KG1 (cell line): ENCODE measurements at regions not wholly inside any gene's neighbourhood (a gene's known extent, or its start where the extent isn't known, plus 50 kb on each side); places are given as distances from the start of the nearest gene placed in this dataset.
"Not testable (repeated sequence)": the region's sequence is repeated elsewhere in the genome, so short reads cannot be mapped to it uniquely, and the experiment has no call there.

Source experiments
- DNase-seq: peaks from one replicate; lab custom pipeline; 2025; lab: John Stamatoyannopoulos, UW

DNA sequence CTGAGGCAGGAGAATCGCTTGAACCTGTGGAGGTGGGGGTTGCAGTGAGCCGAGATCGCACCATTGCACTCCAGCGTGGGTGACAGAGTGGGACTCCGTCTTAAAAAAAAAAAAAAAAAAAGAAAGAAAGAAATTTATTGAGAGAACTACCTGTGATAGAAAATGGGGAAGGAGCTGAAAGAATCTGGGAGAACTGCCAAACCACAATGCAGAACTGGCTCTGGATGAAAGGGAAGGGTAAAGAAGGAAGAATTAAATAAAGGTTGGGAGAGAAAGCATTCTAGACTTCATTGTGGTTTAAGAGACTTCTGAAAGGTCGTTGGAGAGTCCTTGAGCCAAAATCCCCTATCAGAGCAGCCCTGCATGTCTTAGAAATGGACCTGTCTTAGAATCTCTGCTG, 567.9 kb upstream of the HTR2C start:
- DNase-seq = no peak

DNA sequence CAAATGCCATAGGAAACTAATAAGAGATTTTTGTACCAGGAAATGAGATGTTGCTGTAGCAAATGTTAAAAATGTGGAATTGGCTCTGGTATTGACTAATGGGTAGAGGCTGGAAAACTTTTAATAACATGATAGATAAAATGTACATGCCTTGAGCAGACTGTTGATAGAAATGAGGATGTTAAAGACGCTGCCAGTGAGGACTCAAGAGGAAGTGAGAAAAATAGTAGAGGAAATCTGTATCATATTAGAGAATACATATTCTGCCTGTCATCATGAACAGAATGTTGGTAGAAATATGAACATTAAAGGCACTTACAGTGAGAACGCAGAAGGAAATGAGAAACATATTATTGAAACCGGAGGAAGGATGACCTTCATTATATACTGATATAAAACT, 577.2 kb upstream of the HTR2C start:
- no peak for DNase-seq

DNA sequence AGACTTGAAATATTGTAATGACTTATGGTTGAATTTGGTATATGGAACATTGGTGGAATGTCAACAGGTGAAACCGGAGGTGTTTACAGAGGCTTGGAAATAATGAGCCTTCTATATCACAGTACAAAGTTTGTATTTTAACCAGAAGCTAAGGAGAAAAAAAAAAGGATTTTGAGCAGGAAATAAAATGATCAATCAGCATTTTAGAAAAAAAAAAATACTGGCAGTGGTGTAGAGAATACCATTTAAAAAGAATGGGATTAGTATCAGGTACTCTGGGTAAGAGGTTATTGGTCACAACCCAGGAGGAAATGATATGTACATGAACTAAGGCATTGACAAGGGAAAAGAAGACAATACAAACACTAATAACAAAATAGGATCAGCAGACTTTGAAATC, 587.1 kb upstream of the HTR2C start:
- no peak for DNase-seq

DNA sequence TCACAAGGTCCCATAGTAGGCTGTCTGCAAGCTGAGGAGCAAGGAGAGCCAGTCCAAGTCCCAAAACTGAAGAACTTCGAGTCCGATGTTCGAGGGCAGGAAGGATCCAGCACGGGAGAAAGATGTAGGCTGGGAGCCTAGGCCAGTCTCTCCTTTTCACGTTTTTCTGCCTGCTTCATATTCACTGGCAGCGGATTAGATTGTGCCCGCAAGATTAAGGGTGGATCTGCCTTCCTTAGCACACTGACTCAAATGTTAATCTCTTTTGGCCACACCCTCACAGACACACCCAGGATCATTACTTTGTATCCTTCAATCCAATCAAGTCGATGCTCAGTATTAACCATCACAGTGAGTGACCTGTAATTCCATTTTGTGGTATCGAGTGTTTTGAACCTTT, 592.2 kb upstream of the HTR2C start:
- DNase-seq = not testable (repeated sequence)

DNA sequence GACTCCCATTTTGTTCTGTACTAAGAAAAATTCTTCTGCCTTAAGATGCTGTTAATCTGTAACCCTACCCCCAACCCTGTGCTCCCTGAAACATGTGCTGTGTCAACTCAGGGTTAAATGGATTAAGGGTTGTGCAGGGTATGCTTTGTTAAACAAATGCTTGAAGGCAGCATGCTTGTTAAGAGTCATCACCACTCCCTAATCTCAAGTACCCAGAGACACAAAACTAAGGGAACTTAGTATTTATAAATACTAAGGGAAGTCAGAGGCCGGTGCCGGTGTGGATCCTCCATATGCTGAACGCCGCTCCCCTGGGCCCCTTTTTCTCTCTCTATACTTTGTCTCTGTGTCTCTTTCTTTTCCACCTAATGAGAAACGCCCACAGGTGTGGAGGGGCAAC, 593.2 kb upstream of the HTR2C start:
- not testable (repeated sequence) for DNase-seq

DNA sequence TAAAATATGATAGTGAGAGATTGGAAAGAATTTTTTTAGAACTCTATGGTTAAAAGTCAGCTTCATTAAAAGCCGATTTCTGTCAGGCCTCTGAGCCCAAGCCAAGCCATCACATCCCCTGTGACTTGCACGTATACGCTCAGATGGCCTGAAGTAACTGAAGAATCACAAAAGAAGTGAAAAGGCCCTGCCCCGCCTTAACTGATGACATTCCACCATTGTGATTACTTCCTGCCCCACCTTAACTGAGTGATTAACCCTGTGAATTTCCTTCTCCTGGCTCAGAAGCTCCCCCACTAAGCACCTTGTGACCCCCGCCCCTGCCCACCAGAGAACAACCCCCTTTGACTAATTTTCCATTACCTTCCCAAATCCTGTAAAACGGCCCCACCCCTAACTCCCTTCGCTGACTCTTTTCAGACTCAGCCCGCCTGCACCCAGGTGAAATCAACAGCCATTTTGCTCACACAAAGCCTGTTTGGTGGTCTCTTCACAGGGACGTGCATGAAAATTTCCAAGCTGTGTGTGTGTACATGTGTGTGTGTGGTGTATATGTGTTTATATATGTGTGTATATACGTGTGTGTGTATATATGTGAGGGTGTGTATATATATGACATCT, 595.5 kb upstream of the HTR2C start:
- DNase-seq = not testable (repeated sequence)

DNA sequence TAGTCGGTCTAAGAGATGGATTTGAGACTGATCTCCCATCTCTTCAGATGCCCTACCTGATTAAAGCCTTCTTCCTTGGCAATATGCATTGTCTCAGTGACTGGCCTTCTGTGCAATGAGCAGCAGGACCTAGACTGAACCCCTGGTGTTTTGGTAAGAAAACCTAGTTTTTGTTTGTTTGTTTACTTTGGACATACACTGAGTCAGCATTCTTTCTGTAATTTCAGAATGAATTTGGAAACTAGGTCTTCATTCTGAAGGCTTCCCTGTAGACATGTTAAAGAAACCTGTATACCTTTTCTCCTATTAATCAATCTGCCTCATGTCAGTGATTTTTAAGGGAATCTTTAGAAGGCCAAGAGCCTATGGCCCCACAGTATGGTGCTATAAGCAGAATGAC, 597.5 kb upstream of the HTR2C start:
- DNase-seq = no peak

DNA sequence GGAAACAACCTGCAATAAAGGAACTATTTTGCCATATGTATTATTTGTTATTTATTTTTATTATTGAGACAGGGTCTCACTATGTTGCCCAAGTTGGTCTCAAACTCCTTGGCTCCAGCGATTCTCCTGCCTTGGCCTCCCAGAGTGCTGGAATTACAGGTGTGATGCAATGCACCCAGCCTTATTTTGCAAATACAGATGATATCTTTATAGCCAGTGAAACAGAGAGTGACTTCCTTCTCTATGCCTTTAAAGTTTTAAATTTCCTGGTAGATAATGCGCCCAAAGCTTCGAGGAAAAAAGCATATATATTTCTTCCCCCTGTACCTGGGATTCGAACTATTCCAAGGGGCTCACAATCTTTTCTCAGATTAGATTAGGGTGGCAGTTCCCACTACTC, 601.1 kb upstream of the HTR2C start:
- no peak for DNase-seq

DNA sequence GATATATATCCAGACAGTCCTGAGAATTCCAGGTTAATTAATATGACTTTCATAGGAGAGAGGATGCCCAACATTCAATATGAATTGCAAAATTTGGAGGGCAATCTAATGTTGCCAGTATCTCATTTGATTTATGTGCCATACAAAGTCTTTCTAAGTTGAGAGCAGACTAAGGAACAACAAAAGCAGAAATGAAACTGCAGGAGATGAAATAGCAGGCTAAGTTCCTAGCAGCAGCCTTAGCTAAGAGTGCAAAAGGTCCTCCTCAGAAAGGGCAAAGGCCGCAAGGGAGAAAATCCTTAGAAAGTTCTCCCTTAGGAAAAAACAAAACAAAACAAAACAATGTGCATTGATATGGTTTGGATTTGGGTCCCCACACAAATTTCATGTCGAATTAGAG, 602.9 kb upstream of the HTR2C start:
- no peak for DNase-seq

DNA sequence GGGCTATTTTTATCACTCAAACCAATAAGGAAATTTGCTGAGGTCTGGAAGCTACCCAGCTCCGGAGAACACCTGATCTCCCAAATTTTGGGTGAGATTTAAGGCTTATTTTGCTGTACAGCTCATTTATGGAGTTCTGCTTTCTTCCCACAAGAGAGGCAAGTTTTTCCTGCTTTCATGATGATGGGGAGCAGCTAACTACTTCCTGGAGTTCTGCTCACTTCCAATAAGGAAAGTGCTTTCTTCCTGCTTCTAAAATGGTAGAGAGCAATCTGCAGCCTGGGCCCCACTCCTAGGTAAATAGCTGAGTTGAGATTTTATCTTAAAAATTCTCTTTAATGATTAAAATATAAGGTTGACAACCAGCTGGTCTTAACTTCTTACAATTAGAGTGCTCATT, 606.0 kb upstream of the HTR2C start:
- DNase-seq = no peak

DNA sequence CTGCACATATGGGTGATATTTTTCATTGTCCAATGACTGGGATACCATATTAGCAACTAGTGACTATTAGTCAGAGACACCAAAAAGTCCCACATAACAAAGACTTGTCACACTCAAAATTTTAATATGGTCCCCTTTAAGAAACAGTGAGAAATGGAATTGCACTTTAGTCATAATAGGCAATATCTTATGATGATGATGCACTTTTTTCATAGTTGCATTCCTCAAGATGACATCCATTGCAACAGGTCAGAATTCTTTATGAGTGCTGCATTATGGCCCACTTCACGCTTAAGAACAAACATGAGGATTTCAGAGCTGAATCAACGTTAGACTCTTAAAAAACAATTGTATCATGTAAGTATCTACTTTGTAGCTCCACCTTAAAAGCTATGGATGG, 608.4 kb upstream of the HTR2C start:
- no peak for DNase-seq

DNA sequence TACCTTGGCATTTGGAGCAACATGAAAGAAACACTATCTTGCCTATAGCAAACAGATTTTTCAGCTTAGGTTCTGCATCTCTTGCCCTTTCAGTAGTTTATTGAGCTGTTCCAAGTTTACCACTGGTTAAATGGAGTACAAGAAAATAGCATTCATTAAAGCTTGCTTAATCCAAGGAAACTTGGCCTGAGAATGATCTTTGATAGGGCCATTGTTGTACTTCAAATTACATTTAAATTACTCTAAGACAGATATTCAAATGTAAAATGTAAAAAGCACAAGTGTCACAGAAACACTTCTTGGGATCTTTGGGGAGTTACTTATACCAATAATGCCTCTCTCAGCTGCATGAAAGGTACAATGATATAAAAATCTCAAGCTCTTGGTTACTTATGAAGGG, 609.0 kb upstream of the HTR2C start:
- no peak for DNase-seq

DNA sequence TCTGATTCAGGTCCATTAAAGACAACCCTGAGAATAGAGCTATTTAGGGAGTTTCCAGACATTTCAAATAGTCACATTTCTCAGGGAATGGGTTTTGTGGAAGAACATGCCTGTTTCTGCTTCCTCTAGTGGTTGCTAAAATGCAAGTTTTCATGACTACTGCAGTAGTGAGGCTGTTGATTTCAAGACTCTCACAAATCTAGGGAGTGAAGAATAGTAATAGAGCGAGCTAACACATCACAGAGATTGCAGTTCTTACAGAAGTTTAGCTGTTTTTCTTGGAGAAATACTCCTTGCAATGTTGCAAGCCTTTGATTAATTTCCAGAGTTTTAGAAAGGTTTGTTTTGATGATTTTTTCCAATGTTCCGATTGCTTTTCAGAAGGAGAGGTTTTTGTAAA, 610.2 kb upstream of the HTR2C start:
- DNase-seq = no peak

DNA sequence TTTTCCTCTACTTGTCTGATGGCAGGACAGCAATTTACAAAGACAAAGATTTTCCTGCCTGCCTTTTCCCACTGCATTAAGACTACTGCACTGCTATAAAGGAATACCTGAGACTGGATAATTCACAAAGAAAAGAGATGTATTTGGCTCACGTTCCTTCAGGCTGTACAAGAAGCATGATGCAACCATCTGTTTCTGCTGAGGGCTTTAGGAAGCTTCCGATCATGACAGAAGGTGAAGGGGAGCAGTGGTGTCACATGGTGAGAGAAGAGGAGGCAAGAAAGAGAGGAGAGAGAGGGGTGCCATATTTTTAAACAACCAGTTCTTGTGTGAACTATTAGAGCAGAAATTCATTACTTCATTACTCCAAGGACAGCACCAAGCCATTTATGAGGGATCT, 617.1 kb upstream of the HTR2C start:
- no peak for DNase-seq

DNA sequence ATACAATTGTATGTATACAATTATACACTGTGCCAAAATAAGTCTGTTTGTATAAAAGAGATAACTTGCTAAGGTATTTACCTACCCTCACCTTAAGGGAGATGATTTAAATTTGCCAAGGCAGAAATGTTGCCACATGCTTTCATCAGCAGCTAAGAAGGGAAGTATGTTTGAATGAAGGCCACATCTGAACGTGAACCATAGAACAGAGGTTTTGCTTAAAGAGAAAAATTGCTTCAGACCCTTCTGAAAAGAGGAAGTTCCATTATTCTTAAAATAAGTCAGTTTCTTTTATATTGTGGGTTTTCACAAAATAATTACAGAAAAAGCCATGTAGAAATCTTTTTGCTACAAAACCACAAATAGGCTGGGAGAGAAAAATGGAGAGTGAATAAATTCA, 621.5 kb upstream of the HTR2C start:
- no peak for DNase-seq

DNA sequence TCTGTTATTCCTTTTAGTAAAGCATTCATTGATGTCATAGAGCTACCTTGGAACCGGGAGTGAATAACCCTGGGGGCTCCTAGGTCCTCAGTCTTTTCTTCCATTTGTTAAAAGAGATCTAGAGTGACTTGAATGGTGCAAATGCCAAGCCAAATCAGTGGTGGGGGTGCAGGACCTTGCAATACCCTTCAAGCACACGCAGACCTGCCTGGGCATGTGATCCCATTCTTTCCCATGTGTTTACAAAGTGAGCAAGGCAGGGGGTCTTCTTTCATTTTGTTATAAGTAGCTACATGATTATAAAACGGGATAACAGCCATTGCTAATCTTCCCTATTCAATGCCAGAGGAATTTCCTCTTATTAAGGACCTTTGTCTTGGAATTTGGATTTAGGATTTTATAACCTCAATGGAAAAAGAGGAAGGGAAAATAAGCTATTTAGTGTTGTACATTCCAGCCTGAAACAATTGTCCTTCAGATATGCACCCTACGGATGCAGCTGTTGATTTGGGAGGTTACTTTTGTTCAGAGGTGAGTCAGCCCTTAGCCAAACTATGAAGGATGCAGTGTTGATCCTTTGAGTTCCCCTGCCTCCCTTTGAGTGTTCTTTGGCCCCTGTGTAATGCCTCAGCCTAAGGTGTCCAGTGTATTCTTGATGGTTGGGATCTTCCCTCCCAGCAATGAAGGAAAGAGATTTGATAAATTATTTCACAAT, 623.8 kb upstream of the HTR2C start:
- no peak for DNase-seq

DNA sequence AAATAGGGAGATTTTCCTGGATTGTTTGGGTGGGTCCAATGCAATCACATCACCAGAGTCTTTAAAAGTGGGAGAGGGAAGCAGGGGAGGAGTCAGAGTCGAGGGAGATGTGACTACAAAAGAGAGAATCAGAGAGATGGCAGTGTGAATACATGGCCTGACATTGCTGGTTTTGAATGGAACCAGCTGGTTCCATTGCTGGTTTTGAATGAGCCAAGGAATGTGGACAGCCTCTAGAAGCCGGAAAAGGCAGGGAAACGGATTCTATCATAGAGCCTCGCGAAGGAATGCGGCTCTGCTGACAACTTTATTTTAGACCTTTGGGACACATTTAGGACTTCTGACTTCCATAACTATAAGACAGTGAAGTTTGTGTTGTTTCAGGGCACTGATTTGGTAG, 627.0 kb upstream of the HTR2C start:
- DNase-seq = no peak

DNA sequence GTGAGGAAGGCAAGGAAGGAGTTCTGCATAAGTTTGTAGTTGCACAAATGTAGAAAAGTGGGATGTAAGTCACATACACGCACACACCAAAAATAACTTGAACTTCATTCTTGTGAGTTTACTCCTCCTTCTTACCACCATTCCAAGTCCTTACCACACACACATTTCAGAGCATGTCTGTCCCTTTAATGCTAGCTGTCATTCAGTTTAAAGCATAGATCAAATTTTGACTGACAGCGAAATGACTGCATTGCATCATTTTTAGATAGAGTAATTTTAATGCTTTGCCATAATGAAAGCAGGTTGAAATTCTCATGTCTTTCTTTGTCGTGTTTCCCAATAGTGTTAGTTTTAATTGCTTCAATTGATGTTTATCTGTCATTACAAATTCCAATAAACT, 629.6 kb upstream of the HTR2C start:
- DNase-seq = no peak

DNA sequence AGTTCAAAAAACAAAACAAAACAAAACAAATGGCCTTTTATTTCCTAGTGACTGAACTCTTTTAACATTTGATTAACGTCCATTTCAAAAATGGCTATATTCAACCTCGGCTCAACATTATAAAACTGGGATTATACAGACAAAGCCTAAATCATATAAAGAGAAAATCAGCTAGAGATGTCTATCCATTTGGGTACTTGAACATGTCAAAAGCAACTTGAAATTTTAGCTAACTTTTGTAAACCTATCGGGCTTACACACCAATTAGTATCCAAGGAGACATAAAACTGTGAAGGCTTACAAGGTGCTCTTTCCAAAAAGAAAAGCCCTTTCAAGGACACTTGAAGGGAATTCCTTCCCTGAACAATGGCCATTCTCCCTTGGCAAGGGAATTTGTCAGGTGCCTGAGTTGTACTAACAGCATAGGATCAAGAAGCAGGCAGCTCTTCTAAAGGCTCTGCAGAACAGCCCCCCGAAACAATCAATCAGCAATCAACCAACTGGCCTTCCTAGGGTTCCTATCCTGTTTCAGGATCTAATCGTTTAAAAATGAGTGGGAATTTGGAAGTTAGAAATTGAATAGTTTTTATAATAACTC, 633.7 kb upstream of the HTR2C start:
- DNase-seq = no peak

DNA sequence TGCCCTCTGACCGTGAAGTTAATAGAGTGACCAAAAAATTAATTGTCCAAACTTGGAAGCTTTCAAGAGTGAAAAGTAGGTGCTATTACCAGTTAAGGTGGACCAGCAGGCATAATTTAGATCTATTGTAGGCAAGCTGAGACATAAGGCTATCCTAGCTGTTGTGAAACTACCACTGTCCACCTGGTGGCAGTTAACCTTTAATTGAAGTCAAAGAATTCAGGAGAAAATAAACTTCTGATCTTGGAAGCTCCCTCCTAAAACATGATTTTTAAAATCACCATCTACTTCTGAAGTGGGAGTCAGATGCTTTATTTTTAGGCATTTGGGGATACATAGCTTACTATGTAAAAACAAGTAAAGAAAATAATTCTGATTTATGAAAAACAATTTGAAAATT, 636.3 kb upstream of the HTR2C start:
- no peak for DNase-seq

DNA sequence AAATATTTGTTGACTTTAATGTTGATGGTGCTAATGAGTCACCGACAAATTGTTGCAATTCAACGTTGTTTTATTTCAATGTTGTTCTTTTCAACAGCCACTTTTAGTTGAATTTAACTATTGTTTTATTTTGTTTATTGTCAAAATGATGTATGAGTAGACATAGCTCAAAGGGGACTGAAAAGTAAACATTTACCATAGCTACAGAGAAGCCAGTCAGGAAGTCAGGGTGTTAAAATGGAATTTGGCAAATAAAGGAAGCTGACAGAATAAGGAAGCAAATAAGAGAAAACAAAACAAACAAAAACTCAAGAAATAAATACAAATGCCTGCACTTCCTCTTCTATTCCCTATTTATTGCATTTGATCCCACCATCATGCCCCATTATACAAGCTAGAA, 648.4 kb upstream of the HTR2C start:
- DNase-seq = no peak

DNA sequence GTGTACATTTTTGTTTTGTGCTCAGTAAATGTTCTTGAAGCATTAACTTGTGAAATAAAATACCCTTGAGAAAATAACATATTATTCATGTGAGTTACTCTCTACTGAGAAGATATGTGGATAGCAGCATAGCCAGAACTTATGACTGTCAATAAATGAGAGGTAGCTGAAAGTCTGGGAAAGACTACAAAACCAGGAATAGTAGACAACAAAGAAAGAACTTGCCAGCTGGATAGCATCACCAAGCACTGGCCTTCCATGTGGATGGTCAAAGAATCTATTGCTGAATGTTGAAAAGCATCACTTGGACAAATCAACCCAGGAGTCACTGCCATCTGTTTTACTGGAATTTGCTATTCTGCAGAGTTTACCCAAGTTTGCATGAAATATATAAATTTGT, 650.0 kb upstream of the HTR2C start:
- DNase-seq = no peak

DNA sequence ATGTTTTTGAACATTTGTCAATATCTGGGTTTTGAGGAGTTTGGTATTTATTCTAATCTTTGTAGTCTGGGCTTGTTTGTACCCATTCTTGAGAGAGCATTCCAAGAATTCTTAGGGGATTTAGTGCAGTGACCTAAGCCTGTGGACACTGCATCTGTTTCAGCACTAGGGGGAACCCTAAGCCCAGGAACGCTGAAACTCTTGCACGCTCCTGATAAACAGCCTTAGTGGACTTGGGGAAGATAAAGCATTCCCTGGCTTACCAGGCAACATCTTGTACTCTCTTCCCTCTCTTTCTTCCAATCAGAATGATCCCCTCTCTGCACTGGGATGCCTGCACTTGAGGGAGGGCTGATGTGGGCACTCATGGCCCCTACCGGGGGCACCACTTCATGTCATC, 654.9 kb upstream of the HTR2C start:
- DNase-seq = no peak

DNA sequence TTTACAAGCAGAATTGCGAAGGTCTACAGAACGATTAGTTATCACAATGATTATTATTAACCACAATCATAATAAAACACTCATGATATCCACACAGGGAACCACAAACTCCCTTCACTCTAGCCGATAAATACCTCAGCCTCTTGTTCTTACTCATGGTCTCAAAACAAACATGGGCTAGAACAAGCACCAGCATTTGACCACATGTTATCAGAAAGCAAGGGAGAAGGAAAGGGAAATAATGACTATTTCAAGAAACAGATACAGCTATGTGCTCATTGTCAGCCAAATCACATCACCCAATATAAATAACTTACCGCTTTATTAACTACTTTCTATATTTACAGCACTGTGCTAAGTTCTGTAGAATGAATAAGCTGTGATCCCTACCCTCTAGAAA, 663.2 kb upstream of the HTR2C start:
- DNase-seq = no peak
